HCT116 (cell line): ENCODE measurements at regions not wholly inside any gene's neighbourhood (a gene's known extent, or its start where the extent isn't known, plus 50 kb on each side); places are given as distances from the start of the nearest gene placed in this dataset.

ENCODE experiments used
- ATAC-seq: fragments of 200-7000 bp; cut with Tn5 transposase; 2 replicates; pipeline ENCODE4 v1.9.1; 2020; ENCODE audit warnings: mild to moderate bottlenecking, moderate library complexity
- BruUV-seq: library from RNA; stranded (reverse); fragments of 400-500 nt; replicated peaks from 2 replicates; lab custom pipeline; 2021; lab: Mats Ljungman, UMichigan
- CTCF ChIA-PET: fragments of 300-600 bp; sonication (Branson Sonifier 250); formaldehyde crosslinking; loops from one replicate; lab custom pipeline; 2021; ENCODE audit warnings: antibody characterized with exemption; lab: Charles Lee
- POLR2A ChIA-PET: fragments of 300-600, 350-600 bp; sonication (Branson Sonifier 250); formaldehyde crosslinking; loops from one replicate; lab custom pipeline; 2021; ENCODE audit warnings: antibody characterized with exemption; lab: Charles Lee
- RAD21 ChIA-PET, 2 experiments: fragments of 300-600 bp; sonication (Branson Sonifier 250); formaldehyde crosslinking; loops; one replicate each; lab custom pipeline; 2023; ENCODE audit warnings: low total read pairs in 2 of 2; ENCODE audit not compliant: uncharacterized antibody in 2 of 2, unreplicated experiment in 2 of 2, low non-redundant PET in 1 of 2; lab: Charles Lee
- DNase-seq: peaks from one replicate; pipeline ENCODE4 v3.0.0-alpha.2; 2010; ENCODE audit warnings: low read depth, low spot score
- H2AFZ ChIP-seq: fragments of 200-600 bp; shearing (Covaris generic), sonication (generic); 2 replicates; pipeline ENCODE4 v1.6.1; 2017; ENCODE audit warnings: low read depth, mixed run types, mixed read lengths, antibody characterized with exemption, low read length; ENCODE audit not compliant: poor library complexity, severe bottlenecking
- H3K27ac ChIP-seq: 2 replicates; pipeline ENCODE4 v1.5.1; 2012; ENCODE audit warnings: low read depth, low read length
- H3K27me3 ChIP-seq: fragments of 200-600 bp; sonication (generic); 2 replicates; pipeline ENCODE4 v1.6.1; 2016; ENCODE audit warnings: mixed run types, low read length, mixed read lengths; ENCODE audit not compliant: insufficient read depth
- H3K36me3 ChIP-seq, 2 experiments: fragments of 200-500 bp in 1 of 2; fragments of 200-600 bp in 1 of 2; sonication (Bioruptor generic) in 1 of 2; sonication (generic) in 1 of 2; 2 replicates each; pipeline versions ENCODE4 v1.5.1 to v1.6.1; 2014 to 2016; ENCODE audit warnings: low read length in 2 of 2, inconsistent platforms in 1 of 2, mixed read lengths in 1 of 2, mixed run types in 1 of 2; ENCODE audit not compliant: insufficient read depth in 2 of 2, control insufficient read depth in 1 of 2
- H3K4me1 ChIP-seq, 2 experiments: fragments of 200-600 bp in 1 of 2; sonication (generic) in 1 of 2; 2 replicates each; pipeline versions ENCODE4 v1.5.1 to v1.6.1; 2012 to 2017; ENCODE audit warnings: low read length in 2 of 2, inconsistent platforms in 1 of 2, mild to moderate bottlenecking in 1 of 2, mixed read lengths in 1 of 2, mixed run types in 1 of 2, moderate library complexity in 1 of 2; ENCODE audit not compliant: insufficient read depth in 2 of 2, control insufficient read depth in 1 of 2
- H3K4me2 ChIP-seq: fragments of 200-600 bp; sonication (generic); 2 replicates; pipeline ENCODE4 v1.6.1; 2017; ENCODE audit warnings: mixed run types, low read length, mixed read lengths
- H3K4me3 ChIP-seq, 2 experiments: fragments of 200-600 bp in 1 of 2; sonication (generic) in 1 of 2; replicated peaks in 1 of 2; 2 replicates each; pipeline ENCODE4 v1.5.1; 2011 to 2016; ENCODE audit warnings: low read length in 2 of 2, control low read depth in 1 of 2, low read depth in 1 of 2, mild to moderate bottlenecking in 1 of 2, mixed read lengths in 1 of 2, mixed run types in 1 of 2
- H3K79me2 ChIP-seq: fragments of 200-600 bp; sonication (generic); 2 replicates; pipeline ENCODE4 v1.6.1; 2017; ENCODE audit warnings: mild to moderate bottlenecking, mixed run types, low read length, moderate library complexity, mixed read lengths; ENCODE audit not compliant: insufficient read depth
- H3K9ac ChIP-seq: fragments of 200-600 bp; sonication (generic); 2 replicates; pipeline ENCODE4 v1.6.1; 2016; ENCODE audit warnings: low read length, mixed read lengths
- H3K9me2 ChIP-seq: fragments of 200-600 bp; sonication (generic), shearing (Covaris generic); 2 replicates; pipeline ENCODE4 v1.6.1; 2017; ENCODE audit warnings: mixed run types, mild to moderate bottlenecking, moderate library complexity; ENCODE audit not compliant: insufficient read depth
- H3K9me3 ChIP-seq, 2 experiments: fragments of 200-500 bp in 1 of 2; fragments of 200-600 bp in 1 of 2; sonication (Bioruptor generic) in 1 of 2; sonication (generic) in 1 of 2; 2 replicates each; pipeline ENCODE4 v1.6.1; 2014 to 2017; ENCODE audit warnings: low read length in 2 of 2, mixed read lengths in 2 of 2, inconsistent platforms in 1 of 2, low read depth in 1 of 2, mild to moderate bottlenecking in 1 of 2, mixed run types in 1 of 2, moderate library complexity in 1 of 2; ENCODE audit not compliant: control insufficient read depth in 1 of 2, insufficient read depth in 1 of 2
- H4K20me1 ChIP-seq: fragments of 200-600 bp; sonication (generic), shearing (Covaris generic); 2 replicates; pipeline ENCODE4 v1.6.1; 2017; ENCODE audit warnings: mixed run types, mild to moderate bottlenecking, moderate library complexity; ENCODE audit not compliant: insufficient read depth
- CEBPB ChIP-seq: IDR thresholded peaks from 2 replicates; pipeline ENCODE4 v1.6.1; 2012; ENCODE audit warnings: low read depth
- JUND ChIP-seq: IDR thresholded peaks from 2 replicates; pipeline ENCODE4 v1.6.1; 2012
- POLR2A ChIP-seq: IDR thresholded peaks from 2 replicates; pipeline ENCODE4 v1.7.0; 2011; ENCODE audit warnings: borderline replicate concordance; ENCODE audit not compliant: insufficient read depth, insufficient read length; ENCODE audit errors: extremely low read depth
- YY1 ChIP-seq: IDR thresholded peaks from 2 replicates; pipeline ENCODE4 v1.6.1; 2011; ENCODE audit warnings: low read length, low read depth, moderate library complexity, mild to moderate bottlenecking; ENCODE audit not compliant: insufficient replicate concordance; ENCODE audit errors: extremely low read depth
- intact Hi-C: fragments of 100-400 bp; cut with micrococcal nuclease; formaldehyde crosslinking; loops from 2 replicates; pipeline ENCODE4 v1.10.0; 2022
- TF ChIP-seq, protein P1 (sequence below): IDR thresholded peaks from 2 replicates; pipeline ENCODE4 v1.6.1; 2012; ENCODE audit warnings: low read depth
- TF ChIP-seq, protein P2 (sequence below), 3 experiments: fragments of 200-600 bp in 1 of 3; sonication (generic) in 1 of 3; IDR thresholded peaks in 2 of 3; conservative IDR thresholded peaks in 1 of 3; 2 replicates each; pipeline ENCODE4 v1.5.1; 2012 to 2017; ENCODE audit warnings: low read depth in 2 of 3, low read length in 2 of 3, antibody characterized with exemption in 1 of 3, borderline replicate concordance in 1 of 3, control low read depth in 1 of 3, mild to moderate bottlenecking in 1 of 3, mixed read lengths in 1 of 3, mixed run types in 1 of 3, moderate library complexity in 1 of 3; ENCODE audit not compliant: insufficient read depth in 1 of 3

DNA sequence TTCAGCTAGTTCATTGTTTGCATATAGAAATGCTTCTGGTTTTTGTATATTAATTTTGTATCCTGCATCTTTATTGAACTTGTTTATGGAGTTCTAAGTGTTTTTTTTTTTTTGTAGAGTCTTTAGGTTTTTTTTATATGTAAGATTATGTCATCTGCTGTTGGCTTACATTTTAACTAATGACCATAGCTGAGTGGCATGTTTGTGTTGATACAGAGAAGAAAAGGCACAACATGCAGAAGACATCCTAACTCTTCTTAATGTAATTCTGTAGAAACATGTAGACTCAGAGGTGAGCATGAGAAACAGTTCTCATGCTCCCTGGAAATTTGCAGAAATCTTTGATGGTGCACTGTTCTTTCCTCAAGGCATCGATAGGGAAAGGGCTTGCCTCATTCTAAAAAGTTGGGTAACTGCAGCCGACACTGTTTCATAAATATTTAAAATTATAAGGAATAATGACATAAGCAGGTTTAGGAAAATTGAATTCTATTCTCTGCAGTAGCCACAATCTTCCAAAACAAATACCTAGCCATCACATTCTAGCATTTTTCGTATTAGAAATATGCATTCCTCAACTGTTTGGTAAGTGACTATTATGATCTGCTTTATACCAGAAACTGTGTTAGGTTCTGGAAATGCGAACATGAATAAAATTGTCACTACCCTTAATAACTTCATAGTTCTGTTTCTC, 499.6 kb upstream of the KCNMB2 start:
- no TSS peak for BruUV-seq
- ChIA-PET POLR2A (no interaction called here), CTCF (no interaction called here), RAD21 (no interaction called here)
- Histone ChIP-seq H3K9ac (no peak overlapping the region), H3K9me2 (no peaks in the 10 kb centered on the region), H3K79me2 (no peaks in the 10 kb centered on the region), H3K27me3 (no peaks in the 10 kb centered on the region), H3K4me3 (no peak overlapping the region), H3K4me2 (no peak overlapping the region), H3K4me1 (no peaks in the 10 kb centered on the region), H3K27ac (no peak overlapping the region), H4K20me1 (no peaks in the 10 kb centered on the region), H2AFZ (no peak overlapping the region), H3K36me3 (no peaks in the 10 kb centered on the region), H3K9me3 (no peaks in the 10 kb centered on the region)
- TF ChIP-seq POLR2A (no peak), CEBPB (no peak), YY1 (no peak), JUND (no peak)
- TF ChIP-seq, protein P1, sequence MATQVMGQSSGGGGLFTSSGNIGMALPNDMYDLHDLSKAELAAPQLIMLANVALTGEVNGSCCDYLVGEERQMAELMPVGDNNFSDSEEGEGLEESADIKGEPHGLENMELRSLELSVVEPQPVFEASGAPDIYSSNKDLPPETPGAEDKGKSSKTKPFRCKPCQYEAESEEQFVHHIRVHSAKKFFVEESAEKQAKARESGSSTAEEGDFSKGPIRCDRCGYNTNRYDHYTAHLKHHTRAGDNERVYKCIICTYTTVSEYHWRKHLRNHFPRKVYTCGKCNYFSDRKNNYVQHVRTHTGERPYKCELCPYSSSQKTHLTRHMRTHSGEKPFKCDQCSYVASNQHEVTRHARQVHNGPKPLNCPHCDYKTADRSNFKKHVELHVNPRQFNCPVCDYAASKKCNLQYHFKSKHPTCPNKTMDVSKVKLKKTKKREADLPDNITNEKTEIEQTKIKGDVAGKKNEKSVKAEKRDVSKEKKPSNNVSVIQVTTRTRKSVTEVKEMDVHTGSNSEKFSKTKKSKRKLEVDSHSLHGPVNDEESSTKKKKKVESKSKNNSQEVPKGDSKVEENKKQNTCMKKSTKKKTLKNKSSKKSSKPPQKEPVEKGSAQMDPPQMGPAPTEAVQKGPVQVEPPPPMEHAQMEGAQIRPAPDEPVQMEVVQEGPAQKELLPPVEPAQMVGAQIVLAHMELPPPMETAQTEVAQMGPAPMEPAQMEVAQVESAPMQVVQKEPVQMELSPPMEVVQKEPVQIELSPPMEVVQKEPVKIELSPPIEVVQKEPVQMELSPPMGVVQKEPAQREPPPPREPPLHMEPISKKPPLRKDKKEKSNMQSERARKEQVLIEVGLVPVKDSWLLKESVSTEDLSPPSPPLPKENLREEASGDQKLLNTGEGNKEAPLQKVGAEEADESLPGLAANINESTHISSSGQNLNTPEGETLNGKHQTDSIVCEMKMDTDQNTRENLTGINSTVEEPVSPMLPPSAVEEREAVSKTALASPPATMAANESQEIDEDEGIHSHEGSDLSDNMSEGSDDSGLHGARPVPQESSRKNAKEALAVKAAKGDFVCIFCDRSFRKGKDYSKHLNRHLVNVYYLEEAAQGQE = no peak
- TF ChIP-seq, protein P2, sequence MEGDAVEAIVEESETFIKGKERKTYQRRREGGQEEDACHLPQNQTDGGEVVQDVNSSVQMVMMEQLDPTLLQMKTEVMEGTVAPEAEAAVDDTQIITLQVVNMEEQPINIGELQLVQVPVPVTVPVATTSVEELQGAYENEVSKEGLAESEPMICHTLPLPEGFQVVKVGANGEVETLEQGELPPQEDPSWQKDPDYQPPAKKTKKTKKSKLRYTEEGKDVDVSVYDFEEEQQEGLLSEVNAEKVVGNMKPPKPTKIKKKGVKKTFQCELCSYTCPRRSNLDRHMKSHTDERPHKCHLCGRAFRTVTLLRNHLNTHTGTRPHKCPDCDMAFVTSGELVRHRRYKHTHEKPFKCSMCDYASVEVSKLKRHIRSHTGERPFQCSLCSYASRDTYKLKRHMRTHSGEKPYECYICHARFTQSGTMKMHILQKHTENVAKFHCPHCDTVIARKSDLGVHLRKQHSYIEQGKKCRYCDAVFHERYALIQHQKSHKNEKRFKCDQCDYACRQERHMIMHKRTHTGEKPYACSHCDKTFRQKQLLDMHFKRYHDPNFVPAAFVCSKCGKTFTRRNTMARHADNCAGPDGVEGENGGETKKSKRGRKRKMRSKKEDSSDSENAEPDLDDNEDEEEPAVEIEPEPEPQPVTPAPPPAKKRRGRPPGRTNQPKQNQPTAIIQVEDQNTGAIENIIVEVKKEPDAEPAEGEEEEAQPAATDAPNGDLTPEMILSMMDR (IDR thresholded peaks at IDR 0.05 in 2 of 3, conservative IDR thresholded peaks at IDR 0.05 in 1 of 3; ENCODE audit: borderline replicate concordance in 1 of 3, insufficient read depth in 1 of 3, low read depth in 2 of 3, low read length in 2 of 3) = no peak
- no peak for ATAC-seq
- intact Hi-C loops = no loop called here
- no peak for DNase-seq
